A673 (cell line): ENCODE measurements at regions not wholly inside any gene's neighbourhood (a gene's known extent, or its start where the extent isn't known, plus 50 kb on each side); places are given as distances from the start of the nearest gene placed in this dataset.

ENCODE experiments used
- EZH2 ChIP-seq: fragments of 200-600 bp; sonication (generic); IDR thresholded peaks from 2 replicates; pipeline ENCODE4 v1.6.1; 2017; ENCODE audit warnings: borderline replicate concordance, low read depth, mild to moderate bottlenecking, mixed read lengths, antibody characterized with exemption, low read length; ENCODE audit not compliant: poor library complexity, severe bottlenecking
- TF ChIP-seq, protein P1 (sequence below): fragments of 300-800, 200-600 bp; sonication (generic); conservative IDR thresholded peaks from 2 replicates; pipeline ENCODE4 v1.5.1; 2017; ENCODE audit warnings: low read depth, mild to moderate bottlenecking, antibody characterized with exemption, low read length, moderate library complexity, mixed read lengths

DNA sequence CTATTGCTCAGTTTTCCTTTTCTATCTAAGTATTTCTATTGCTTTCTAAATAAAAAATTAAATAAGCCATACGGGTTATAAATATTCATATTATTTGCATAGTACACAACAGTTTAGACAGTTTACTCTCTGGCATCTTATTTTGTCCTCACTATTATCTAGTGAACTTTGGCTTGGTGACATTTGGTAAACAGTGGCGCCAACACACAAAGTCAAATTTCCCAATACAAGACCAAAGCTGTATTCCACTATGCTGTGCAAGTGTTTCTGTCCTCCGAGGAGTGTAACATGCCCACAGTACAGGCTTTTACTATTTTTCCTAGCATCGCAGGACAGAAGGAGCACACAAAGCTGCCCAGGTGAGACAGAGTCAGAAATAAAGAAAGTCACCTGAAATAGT lies 61.7 kb upstream of the TP63 start:
- TF ChIP-seq, protein P1, sequence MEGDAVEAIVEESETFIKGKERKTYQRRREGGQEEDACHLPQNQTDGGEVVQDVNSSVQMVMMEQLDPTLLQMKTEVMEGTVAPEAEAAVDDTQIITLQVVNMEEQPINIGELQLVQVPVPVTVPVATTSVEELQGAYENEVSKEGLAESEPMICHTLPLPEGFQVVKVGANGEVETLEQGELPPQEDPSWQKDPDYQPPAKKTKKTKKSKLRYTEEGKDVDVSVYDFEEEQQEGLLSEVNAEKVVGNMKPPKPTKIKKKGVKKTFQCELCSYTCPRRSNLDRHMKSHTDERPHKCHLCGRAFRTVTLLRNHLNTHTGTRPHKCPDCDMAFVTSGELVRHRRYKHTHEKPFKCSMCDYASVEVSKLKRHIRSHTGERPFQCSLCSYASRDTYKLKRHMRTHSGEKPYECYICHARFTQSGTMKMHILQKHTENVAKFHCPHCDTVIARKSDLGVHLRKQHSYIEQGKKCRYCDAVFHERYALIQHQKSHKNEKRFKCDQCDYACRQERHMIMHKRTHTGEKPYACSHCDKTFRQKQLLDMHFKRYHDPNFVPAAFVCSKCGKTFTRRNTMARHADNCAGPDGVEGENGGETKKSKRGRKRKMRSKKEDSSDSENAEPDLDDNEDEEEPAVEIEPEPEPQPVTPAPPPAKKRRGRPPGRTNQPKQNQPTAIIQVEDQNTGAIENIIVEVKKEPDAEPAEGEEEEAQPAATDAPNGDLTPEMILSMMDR, result no peak
- TF ChIP-seq EZH2, result no peak
